ENCODE measurements at regions not wholly inside any gene's neighbourhood (a gene's known extent, or its start where the extent isn't known, plus 50 kb on each side); places are given as distances from the start of the nearest gene placed in this dataset.

DNA sequence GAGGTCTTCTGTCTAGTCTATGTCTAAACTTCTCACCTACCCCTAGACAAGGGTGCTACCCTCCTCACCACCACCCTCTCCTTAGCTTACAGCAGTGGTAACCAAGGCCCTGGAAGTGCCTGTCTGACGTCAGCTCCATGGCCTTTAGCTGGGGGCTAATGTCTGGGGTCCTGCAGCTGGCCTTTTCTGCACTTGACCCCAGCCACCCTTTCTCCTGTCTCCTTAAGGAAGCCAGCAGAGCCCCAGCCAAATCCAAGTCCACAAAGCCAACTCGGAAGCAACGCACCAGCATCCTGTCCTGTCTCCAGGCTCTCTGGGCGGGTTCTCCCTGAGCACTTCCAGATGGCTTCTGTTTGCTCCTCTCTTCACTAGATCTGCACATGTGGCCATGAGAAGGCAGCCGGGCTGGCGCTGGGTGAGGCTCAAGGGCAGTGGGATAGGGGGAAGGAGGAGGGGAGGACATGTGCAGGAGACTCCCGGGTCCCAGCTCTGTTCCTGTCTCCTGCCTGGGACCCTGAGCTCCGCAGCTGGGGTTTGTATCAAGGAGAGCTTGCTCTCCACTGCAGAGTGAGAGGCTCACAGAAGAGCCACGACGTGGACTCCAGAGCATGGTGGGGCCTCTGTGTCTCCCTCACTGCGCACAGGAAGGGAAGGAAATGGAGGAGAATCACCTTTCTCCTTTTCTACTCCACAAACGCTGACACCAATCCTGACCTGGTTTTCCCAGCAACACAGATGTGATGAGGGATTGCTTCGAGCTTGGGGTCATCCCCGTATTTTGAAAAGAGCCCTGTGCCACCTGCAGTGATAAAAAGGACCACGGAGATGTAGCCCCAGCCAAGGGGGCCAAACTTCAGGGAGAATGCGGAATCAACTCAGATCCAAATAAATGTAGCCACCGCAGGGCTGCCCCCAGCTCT lies 204.2 kb downstream of the USP12 start:
- DNase-seq, result no peak

DNA sequence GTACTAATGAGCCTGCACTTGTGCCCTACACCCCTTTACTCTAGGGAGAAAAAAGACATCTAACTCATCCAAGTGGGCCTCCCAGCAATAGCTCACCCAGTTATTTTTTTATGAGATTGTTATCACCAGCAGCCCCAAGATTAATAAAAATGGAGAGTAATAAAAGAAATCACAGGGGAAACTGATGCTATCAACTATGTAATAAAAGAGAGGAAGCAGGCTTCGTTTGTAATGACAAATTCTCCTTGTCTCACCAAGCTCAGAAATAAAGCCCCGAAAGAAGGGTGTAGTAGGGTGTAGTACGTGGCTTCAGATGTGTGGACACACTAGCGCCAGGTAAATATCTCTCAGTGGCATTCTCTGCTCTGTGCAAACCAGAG lies 204.9 kb downstream of the USP12 start:
- no peak for DNase-seq

DNA sequence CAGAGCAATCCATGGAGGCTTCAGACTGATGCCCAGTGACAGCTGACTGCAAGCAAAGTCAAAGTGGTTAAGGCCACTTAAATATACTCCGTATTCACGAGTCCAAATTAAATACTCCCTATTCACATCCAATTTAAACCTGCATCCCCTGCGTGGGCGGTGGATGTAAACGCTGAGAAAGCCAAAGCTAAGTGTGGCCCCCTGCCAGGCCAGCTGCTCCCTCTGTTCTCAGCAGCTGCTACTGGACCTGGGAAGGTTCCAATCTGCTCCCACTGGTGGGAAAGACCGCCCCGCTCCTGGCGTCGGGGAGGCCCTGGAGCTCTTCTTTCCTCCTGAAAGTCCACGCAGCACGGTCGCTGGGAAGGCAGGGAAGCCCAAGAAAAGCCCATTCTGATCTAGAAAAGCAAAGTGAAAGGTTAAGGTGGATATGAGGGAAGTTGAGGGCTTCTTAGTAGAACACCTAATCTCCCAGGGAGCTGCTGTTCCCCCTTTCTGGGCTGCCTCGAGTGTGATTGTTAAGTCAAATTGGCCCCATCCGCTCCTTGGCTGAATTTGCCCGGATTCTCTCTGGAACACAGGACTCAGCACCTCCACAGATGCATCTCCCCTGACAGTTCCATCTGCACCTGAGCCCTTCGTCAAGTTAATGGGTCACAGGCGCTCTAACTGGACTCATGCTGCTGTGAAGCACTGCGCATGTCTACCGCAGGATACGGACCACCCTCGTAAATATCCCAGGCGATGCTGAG lies 205.5 kb downstream of the USP12 start:
- DNase-seq, result peak in 7 of 56 donors; percentile 3 to 19 (median 6)

DNA sequence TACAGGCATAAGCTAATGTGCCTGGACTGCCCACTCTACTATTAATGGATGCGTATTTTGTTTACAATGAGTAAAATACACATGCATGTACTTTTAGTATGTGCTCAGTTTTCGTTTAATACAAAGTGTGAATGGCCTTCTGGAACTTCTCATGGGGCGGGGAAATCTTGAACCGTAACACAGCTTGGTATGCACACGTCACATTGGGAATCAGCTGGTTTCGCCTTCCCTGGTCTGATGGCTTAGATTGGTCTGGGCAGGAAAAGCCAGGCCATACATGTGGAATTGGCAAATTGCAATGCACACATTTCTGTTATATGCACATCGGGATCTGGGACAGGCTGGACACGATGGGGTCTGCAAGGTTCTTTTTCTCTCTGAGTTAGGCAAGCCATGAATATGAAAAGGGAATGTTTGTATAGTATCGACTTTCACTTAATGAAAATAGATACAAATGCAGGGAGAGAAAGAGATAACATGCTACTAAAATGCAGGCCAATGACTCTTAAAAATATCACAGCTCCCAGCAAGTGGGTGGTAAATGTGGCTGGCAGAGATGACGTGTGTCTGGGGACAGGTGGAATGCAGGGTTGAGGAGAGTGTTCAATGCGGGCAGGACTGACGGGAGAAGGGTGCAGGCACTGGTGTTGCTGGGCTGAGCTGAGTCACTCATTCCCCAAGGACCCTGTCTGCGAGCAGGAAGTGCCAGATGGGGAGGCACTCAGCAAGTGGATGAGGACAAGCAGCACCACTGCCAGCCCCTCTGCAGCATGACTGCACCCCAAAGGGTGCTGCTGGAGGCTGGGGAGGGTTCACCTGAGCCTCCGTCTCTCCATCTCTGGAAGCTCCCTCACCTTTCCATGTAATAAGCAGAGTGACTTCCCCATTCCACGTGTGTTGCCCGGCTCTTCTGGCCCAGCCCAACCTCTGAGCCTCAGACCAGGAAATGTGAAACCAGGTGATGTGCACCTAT lies 204.0 kb upstream of the GPR12 start:
- peak in 1 of 56 donors; percentile 1 for DNase-seq

DNA sequence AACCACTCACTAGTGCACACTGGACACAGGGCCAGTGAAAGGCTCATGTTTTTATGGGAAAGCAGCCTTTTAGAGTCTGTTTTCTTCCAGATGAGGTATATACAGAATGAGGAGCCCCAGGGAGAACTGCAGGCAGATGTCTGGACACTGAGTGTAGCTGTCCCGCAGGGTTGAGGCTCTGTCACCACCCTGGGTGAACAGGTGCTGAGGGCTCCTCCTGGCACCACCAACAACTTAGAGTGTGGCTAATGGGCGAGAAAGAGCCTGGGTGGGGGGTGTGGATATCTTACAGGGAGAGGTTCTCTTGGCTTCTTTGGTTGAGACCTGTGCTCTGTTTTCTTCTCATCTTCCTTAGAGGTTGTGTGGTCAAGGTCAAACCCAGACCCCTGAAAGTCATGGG lies 202.1 kb upstream of the GPR12 start:
- DNase-seq, result no peak

DNA sequence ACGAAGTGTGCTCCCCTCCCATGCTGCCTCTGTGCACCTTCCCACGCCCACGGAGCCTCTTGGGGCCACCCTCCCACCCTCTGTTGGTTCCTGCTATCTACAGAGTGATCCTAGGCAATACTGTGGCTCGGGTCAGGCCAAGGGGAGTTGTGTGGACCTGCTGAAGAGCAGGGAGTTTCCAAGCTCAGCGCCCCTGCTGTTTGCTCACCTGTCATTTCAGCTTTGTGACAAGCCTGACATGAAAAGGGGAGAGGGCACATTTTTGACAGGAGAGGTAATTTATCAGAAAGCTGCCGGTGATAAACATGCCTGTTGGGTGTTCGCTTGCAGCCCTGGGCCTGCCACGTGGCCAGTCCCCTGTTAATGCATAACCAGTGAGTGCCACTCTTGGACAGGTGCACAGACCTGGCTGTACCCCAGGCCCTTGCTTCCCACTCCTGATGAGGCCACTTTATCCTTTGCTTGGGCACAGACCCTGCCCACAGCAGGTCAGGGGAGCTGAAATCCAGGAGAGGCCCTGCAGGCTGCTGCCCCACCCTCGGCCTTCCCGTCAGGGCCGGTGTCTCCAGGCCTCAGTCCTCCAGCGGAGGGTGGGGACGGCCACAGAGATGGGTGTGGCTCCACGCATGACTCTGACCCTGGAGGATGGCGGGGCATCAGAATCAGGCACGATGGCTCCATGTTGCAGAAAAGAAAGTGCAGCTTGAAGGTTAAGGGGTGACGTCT lies 201.5 kb upstream of the GPR12 start:
- no peak for DNase-seq

DNA sequence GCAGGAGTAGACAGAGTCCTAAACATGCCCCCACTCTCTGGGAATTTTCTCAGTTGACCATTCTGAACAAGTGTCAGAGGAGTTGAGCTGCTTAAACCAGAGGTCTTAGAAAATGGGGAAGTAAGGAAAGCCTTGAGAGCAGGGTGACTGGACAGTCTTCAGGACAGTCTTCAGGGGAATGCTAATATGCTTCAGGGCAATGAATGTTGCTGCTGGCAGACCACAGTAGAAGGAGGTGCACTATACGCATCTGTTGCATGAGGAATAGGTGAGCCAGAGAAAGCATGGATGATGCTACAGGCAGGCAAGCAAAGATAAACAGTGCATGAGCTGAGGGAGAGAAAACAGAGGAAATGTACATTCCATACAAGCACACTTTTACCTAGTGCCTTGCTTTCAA lies 196.6 kb upstream of the GPR12 start:
- DNase-seq, result no peak

DNA sequence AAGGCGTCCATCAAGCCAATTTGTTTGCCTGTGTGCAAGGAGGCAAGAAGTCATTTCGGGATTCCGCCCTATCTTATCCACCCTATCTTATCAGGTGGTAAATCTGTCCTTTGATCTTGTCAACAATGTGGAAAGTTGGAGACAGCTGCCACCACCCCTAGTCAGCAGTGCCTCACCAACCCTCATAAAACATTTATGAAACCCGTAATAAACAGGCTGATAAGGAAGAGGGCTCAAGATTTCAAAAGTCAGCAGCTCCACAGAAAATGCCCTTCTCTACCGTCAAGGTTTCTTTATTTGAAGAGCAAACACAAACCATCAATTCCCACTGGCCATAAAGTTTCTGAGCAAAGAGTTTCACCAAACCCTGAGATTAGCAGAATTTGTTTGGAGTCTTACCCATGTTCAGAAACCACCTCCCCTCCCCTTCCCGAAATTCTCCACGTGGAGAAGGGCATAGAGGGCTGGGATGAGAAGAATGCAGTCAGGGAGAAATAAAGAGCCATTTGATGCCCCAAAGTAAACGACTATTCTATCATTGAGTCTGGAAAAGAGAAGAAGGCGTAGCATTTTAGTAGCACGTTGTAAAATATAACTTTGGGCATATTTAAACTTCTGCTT lies 196.0 kb upstream of the GPR12 start:
- no peak for DNase-seq

DNA sequence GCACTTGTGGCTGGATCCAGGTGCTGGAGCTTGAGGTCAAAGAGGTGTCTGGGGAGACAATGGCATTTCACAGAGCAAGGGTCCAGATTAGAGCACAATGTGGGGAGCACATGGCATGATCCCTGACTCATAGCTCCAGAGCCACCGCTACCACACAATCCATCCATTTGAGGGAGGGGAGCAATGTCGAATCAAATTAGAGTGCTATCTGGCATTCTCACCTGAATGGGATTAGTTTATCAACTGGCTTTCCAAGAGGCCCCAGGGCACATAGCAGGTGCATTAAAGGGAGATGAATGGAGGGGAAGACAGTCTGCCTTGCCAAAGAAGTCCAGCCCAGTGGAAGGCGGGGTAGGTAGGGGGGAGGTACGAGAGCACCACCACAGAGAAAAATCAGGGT lies 194.4 kb upstream of the GPR12 start:
- DNase-seq, result no peak

DNA sequence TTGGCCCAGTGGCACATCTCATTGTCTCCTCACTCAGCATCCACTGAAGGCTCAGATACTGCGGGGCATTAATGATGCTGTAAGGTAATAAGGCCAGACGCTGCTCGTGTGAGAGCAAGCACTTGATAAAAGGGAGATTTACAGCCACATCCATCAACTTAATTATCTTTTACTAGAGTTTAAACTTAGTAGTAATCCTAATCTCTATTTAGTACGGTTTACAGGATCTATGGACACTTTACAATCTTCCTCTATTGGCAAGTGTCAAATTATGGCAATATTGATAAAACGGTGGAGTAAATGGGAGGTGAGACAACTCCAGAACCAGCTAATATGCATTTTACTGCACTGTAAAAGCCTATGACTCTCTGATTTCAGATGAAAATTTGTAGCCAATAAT lies 192.7 kb upstream of the GPR12 start:
- DNase-seq, result no peak

DNA sequence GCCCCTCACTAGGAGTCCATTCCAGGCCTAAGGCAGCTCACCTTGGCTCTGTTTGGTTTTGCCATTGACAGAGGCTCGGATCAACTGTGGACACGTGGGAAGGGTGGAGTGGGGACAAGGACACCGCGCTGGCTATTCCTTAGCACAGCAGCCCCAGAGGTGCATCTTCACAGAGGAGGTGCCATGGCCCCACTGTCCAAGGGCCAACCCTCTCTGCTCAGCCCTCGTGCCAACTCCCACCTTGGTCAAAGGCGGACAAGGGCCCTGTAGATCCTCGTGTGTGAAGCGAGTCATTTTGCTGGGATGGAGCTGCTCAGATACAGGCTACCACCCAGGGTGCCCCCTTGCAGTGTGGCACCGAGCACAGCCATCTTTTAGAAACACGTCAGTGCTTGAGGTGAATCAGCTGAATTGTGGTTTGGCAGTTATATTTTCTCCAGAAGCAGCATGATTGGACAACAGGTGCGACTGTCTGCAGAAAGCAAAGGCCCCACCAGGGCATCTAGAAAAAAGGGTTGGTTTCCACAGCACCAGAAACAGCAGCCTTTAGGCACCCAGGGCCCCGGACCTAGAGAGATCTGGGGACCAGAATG lies 192.1 kb upstream of the GPR12 start:
- DNase-seq, result no peak

DNA sequence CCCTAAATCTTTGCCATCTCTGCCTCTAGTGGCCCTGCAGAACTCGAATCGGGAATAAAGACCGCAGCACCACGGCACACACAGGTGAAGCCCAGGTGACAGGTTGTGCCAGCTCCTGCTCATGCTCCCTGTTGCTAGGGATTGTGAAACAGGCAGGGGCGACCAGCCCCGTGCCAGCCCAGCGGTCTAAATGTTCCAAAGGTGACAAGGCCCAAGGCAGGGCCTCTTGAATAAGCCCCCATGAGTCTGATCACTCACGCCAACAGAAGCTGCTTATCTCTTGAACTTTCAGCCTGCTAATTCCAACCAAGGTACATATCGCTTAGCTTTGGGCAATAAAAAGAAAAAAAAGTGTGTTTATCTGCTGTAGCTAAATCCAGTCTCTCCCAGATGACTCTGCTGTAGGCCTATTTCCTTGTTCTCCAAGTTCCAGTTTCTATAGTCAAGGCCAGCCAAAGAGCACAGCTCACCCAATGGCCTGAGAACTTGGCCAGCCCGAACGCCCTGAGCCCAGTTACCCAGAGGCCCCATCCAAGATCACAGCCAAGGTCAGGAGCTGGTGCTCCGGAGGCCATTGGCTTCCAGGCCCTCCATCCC lies 191.1 kb upstream of the GPR12 start:
- no peak for DNase-seq

DNA sequence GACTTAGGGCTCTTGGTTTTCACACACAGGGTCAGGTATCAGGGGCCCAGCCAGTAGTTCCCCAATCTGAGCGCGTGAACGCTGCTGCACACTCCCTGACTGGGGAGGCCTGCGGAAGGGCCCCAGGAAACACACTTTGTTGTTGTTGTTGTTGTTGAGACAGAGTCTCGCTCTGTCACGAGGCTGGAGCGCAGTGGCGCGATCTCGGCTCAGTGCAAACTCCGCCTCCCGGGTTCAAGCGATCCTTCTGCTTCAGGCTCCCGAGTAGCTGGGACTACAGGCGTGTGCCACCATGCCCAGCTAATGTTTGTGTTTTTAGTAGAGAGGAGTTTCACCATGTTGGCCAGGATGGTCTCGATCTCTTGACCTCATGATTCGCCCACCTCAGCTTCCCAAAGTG lies 190.4 kb upstream of the GPR12 start:
- no peak for DNase-seq

DNA sequence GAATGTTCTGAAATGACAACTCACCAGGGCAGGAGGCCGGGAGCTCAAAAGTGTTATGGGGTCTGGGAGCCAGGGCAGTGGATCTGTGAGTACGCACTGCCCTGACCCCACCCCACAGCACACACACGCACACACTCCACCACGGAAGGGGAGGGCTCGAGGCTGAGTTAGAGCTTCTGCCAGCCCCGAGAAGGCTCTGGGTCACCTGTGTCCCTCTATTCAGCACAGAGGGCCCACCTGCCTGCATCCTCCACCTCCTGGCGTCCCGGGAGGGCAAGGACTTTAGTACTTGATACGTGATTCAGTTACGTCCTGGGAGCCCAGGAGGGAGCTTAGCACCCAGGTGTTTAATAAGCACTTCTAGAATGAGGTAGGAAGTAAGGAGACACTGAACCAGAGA lies 190.0 kb upstream of the GPR12 start:
- DNase-seq, result no peak

DNA sequence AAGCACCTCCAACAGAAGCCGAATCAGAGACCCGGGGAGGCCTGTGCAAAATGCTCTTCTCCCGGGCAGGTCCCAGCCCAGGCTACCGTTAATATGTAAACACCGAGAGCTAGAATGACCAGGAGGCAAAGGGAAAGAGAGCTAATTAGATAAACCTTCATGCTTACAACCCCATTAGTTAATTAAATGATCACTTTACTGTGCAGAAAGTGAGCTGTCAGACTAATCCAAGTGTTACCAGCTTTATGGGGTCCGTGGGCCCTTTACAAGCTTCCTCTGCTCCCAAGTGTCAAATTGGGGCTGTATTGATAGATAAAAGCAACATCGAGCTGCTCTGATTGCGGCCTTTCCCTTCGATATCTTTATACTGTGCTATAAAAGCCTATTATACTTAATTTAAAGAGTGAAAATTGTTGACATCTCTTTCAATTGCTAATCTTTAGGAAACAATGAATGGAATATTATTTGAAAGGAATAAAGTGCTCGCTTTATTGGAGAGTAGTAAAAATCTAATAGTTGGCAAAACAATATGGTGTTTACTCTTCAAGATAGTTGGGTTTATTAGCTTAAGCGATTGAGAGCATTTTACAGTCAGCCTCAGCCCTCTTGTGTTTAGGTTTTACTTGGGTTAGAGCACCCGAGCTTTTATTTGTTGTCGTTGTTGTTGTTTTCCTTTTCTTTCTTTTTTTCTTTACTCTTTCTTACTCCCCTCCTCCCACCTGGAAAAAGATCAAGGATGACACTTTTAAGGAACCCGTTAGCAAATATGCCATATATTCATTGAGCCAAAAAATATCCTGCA lies 189.3 kb upstream of the GPR12 start:
- DNase-seq, result no peak

DNA sequence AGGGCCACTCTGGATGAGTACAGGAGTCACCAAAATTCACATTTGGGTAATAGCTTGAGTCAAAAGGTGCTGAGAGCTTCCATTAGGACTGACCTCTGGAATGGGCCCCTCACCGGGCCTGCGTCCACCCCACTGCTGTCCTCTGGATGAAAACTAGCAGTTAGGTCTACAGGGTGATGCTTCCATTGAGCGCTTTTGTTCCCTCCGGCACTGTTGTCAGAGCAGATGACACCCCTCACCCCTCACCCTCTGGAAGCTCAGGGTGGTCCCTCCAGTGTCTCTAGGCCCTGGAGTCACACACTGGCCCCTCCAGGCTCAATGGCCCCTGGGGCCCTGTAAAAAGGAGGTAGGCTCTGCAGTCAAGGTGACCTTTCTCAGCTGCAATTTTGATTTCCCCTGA lies 187.8 kb upstream of the GPR12 start:
- no peak for DNase-seq

DNA sequence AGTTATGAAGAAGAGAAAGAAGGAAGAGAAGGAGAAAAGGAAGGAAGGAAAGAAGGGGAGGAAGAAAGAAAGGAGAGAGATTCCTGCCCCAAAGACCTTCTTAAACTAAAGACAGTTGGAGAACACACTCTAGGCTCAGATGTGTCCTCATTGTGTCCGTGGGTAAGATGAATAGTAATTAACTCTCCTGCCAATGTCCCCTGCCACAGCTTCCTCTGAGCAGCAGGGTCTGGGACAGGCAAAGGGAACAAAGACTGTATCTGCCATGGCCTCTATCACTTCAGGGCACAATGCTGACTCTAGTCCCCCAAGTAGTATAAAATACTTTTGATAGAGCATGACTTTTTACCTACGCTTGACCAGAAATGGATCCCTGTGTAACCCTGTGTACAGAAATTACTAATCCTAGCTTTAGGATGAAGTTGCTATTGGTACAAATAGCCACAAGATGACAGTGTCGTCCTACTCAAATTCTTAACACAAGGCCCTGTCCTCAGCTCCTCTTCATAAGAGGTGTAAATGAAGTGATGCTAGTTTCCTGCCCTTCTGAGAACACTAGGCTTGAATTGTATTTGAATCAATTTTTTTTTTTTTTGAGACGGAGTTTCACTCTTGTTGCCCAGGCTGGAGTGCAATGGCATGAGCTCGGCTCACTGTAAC lies 186.2 kb upstream of the GPR12 start:
- DNase-seq, result peak in 1 of 56 donors; percentile 7

DNA sequence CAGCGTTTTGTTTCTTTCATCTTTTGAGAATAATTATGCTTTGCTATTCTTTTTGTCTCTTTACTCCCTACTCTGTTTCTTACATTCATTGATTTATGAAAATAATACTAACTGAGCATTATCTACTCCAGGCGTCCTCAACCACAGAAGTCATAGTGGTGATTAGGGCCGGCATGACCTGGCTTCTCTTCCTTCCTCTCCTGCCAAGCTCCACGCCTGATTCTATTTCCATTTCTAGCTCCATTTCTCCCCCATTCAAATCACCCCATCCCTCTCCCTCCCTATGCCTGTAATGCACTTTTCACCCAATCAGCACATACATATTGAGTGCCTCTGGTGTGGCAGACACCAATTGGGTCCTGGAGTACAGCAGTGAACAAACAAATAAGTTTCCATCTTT lies 183.2 kb upstream of the GPR12 start:
- no peak for DNase-seq

All from nucleus accumbens (tissue), 56 donors.